ENCODE measurements at regions not wholly inside any gene's neighbourhood (a gene's known extent, or its start where the extent isn't known, plus 50 kb on each side); places are given as distances from the start of the nearest gene placed in this dataset.

DNA sequence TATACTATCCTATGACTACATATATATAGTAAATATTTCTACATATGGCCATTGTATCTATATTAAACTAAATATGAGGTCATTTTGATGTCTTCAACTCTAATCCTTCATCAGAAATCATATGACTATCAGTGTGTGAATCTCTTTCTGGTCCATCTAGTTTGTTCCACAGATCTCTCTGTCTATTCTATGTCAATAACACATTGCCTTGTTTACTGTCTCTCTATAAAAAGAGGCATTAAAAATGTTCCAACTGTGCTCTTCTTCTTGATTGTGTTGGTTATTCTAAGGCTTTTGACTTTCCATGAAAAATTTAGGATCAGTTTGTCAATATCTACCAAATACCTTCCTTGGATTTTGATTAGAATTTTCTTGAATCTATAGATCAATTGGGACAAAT lies 338.3 kb upstream of the FSTL5 start:
- Mint-ChIP-seq H3K27ac (ENCODE audit: low read depth, unreplicated experiment) (no peak overlapping the region), H3K9me3 (ENCODE audit: unreplicated experiment) (no peaks in the 10 kb centered on the region), H3K4me1 (ENCODE audit: insufficient read depth, unreplicated experiment) (peaks cover 6% of the 10 kb centered on the region), H3K36me3 (ENCODE audit: insufficient read depth, unreplicated experiment) (no peaks in the 10 kb centered on the region), H3K4me3 (ENCODE audit: unreplicated experiment) (no peak overlapping the region), H3K27me3 (ENCODE audit: insufficient read depth, unreplicated experiment) (no peaks in the 10 kb centered on the region)
- intact Hi-C loops (cut with micrococcal nuclease): no loop called here
- BruUV-seq (replicated peaks): no TSS peak
- ChIA-PET CTCF (no interaction called here), POLR2A (no interaction called here)
- no peak for TF ChIP-seq CTCF (IDR thresholded peaks at IDR 0.05; ENCODE audit: unreplicated experiment)
- DNase-seq (ENCODE audit: unreplicated experiment): no peak

DNA sequence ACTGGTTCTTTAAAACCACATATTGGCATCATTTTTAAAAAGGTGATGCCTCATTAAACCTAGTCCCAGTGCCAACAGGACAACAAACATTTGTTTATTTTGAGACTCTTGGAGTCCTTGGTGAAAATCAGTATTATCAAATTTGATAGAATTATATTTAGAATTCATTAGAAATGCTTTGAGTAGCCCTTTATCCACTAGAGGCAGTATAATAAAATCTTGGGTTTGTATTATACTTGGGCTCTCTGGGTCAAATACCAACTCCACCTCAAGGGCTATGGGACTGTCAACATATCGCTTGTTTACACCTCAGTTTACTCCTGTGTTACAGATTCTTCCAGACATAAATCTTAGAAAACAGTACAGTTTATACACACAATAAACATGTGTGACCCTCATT lies 335.7 kb upstream of the FSTL5 start:
- Mint-ChIP-seq H3K27me3 (ENCODE audit: insufficient read depth, unreplicated experiment) (no peaks in the 10 kb centered on the region), H3K27ac (ENCODE audit: low read depth, unreplicated experiment) (no peak overlapping the region), H3K4me1 (ENCODE audit: insufficient read depth, unreplicated experiment) (peaks cover 6% of the 10 kb centered on the region), H3K4me3 (ENCODE audit: unreplicated experiment) (no peak overlapping the region), H3K36me3 (ENCODE audit: insufficient read depth, unreplicated experiment) (no peaks in the 10 kb centered on the region), H3K9me3 (ENCODE audit: unreplicated experiment) (no peaks in the 10 kb centered on the region)
- no TSS peak for BruUV-seq (replicated peaks)
- ChIA-PET POLR2A (no interaction called here), CTCF (interaction anchor here (0.6 to 4.1 kb wide), 6 partner anchors 534 to 1049 kb away, joined by 3 to 54 read pairs (median 3); partner anchors contain the start of gene NPY1R)
- intact Hi-C loops (cut with micrococcal nuclease): loop anchor here (5.0 to 10.0 kb wide), 2 partner anchors 665 to 1258 kb away; partner anchors contain the start of gene NAF1
- TF ChIP-seq CTCF (IDR thresholded peaks at IDR 0.05; ENCODE audit: unreplicated experiment): no peak
- DNase-seq (ENCODE audit: unreplicated experiment): peak; percentile 13

DNA sequence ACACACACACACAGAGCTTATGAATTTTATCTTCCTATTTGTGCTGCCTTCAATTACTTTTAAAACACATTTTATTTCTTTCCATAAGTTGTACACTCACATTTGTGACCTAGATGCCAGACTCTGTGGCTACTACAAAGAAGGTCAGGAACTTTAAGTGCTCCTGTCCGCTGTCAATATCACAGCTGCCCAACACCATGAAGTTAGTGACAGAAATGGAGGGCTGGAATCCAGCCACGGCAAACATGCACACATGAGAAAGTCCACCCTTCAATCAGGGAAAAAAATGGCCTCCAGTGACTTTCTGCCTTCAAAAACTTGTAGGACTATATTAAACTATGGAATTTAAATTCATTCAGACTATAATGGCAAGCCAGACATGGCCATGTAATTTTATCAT lies 334.4 kb upstream of the FSTL5 start:
- H3K36me3 Mint-ChIP-seq (ENCODE audit: insufficient read depth, unreplicated experiment): no peaks in the 10 kb centered on the region
- POLR2A ChIA-PET: interaction anchor here (1.1 to 1.7 kb wide), 4 partner anchors 1043 to 1052 kb away, joined by 3 to 5 read pairs (median 4); no protein-coding TSS in a partner anchor
- H3K9me3 Mint-ChIP-seq (ENCODE audit: unreplicated experiment): no peaks in the 10 kb centered on the region
- peaks cover 6% of the 10 kb centered on the region for H3K4me1 Mint-ChIP-seq (ENCODE audit: insufficient read depth, unreplicated experiment)
- intact Hi-C loops (cut with micrococcal nuclease): loop anchor here (5.0 to 10.0 kb wide), 2 partner anchors 667 to 1259 kb away; partner anchors contain the start of gene NAF1
- H3K4me3 Mint-ChIP-seq (ENCODE audit: unreplicated experiment): no peak overlapping the region
- CTCF ChIA-PET: interaction anchor here (0.6 to 4.3 kb wide), 28 partner anchors 8 to 1050 kb away, joined by 3 to 54 read pairs (median 4); partner anchors contain the start of gene NPY1R
- DNase-seq (ENCODE audit: unreplicated experiment): no peak
- TF ChIP-seq CTCF (IDR thresholded peaks at IDR 0.05; ENCODE audit: unreplicated experiment): no peak
- no peak overlapping the region for H3K27ac Mint-ChIP-seq (ENCODE audit: low read depth, unreplicated experiment)
- no TSS peak for BruUV-seq (replicated peaks)
- H3K27me3 Mint-ChIP-seq (ENCODE audit: insufficient read depth, unreplicated experiment): no peaks in the 10 kb centered on the region

- peak; percentile 90 for TF ChIP-seq CTCF (IDR thresholded peaks at IDR 0.05; ENCODE audit: unreplicated experiment)
- intact Hi-C loops (cut with micrococcal nuclease): loop anchor here (1.0 to 10.0 kb wide), 8 partner anchors 462 to 1515 kb away; partner anchors contain the start of genes NAF1 and NPY1R
- H3K4me3 Mint-ChIP-seq (ENCODE audit: unreplicated experiment): no peak overlapping the region
- H3K4me1 Mint-ChIP-seq (ENCODE audit: insufficient read depth, unreplicated experiment): peaks cover 6% of the 10 kb centered on the region
- no TSS peak for BruUV-seq (replicated peaks)
- H3K36me3 Mint-ChIP-seq (ENCODE audit: insufficient read depth, unreplicated experiment): no peaks in the 10 kb centered on the region
- no peaks in the 10 kb centered on the region for H3K9me3 Mint-ChIP-seq (ENCODE audit: unreplicated experiment)
- peak; percentile 66 for DNase-seq (ENCODE audit: unreplicated experiment)
- H3K27me3 Mint-ChIP-seq (ENCODE audit: insufficient read depth, unreplicated experiment): no peaks in the 10 kb centered on the region
- CTCF ChIA-PET: interaction anchor here (0.6 to 4.3 kb wide), 33 partner anchors 9 to 1174 kb away, joined by 3 to 54 read pairs (median 4); partner anchors contain the start of gene NPY1R
- POLR2A ChIA-PET: interaction anchor here (1.1 to 1.7 kb wide), 4 partner anchors 1043 to 1053 kb away, joined by 3 to 5 read pairs (median 4); no protein-coding TSS in a partner anchor
- H3K27ac Mint-ChIP-seq (ENCODE audit: low read depth, unreplicated experiment): no peak overlapping the region
Observed at GRCh38 chr4:162497564-162498167, 333.9 kb upstream of the FSTL5 start.

All from MCF 10A (cell line).